Esophagus muscularis mucosa (tissue), 3 donors: ENCODE measurements at regions not wholly inside any gene's neighbourhood (a gene's known extent, or its start where the extent isn't known, plus 50 kb on each side); places are given as distances from the start of the nearest gene placed in this dataset.

Source experiments
- POLR2A ChIP-seq: fragments of 450-650 bp; IDR thresholded peaks from one replicate; pipeline ENCODE4 v1.6.1; 2017; ENCODE audit warnings: antibody characterized with exemption, moderate library complexity, mild to moderate bottlenecking, low read depth
- POLR2AphosphoS5 ChIP-seq, 2 donors: sonication (generic); formaldehyde crosslinking; IDR thresholded peaks; one replicate each; pipeline ENCODE4 v1.6.1; 2017; ENCODE audit warnings: antibody characterized with exemption in 2 of 2
- TF ChIP-seq, protein P1 (sequence below), 3 experiments: fragments of 200-600 bp in 2 of 3; fragments of 450-650 bp in 1 of 3; sonication (generic) in 2 of 3; IDR thresholded peaks; one replicate each; pipeline ENCODE4 v1.5.1; 2017 to 2019; ENCODE audit warnings: antibody characterized with exemption in 3 of 3, mild to moderate bottlenecking in 2 of 3, moderate library complexity in 1 of 3

DNA sequence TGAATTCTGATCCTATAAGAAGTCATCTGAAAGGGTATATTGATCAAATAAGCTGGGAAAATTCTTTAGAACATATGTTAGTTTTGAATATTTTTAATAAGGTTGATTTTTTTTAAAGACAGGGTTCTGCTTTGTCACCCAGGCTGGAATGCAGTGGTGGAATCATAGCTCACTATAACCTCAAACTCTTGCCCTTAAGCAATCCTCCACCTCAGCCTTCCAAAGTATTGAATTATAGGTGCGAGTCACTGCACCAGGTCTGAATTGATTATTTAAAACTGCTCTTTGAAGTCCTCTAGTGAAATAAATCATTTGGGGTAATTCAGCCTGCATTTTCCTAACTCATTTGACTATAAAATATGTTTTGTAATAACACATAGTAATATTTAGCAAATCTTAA is 812.3 kb downstream of the PDHA2 start:
- TF ChIP-seq POLR2AphosphoS5 (IDR thresholded peaks at IDR 0.05) (no peak), POLR2A (no peak)
- TF ChIP-seq, protein P1, sequence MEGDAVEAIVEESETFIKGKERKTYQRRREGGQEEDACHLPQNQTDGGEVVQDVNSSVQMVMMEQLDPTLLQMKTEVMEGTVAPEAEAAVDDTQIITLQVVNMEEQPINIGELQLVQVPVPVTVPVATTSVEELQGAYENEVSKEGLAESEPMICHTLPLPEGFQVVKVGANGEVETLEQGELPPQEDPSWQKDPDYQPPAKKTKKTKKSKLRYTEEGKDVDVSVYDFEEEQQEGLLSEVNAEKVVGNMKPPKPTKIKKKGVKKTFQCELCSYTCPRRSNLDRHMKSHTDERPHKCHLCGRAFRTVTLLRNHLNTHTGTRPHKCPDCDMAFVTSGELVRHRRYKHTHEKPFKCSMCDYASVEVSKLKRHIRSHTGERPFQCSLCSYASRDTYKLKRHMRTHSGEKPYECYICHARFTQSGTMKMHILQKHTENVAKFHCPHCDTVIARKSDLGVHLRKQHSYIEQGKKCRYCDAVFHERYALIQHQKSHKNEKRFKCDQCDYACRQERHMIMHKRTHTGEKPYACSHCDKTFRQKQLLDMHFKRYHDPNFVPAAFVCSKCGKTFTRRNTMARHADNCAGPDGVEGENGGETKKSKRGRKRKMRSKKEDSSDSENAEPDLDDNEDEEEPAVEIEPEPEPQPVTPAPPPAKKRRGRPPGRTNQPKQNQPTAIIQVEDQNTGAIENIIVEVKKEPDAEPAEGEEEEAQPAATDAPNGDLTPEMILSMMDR (IDR thresholded peaks at IDR 0.05) = no peak
